ENCODE measurements at regions not wholly inside any gene's neighbourhood (a gene's known extent, or its start where the extent isn't known, plus 50 kb on each side); places are given as distances from the start of the nearest gene placed in this dataset.

DNA sequence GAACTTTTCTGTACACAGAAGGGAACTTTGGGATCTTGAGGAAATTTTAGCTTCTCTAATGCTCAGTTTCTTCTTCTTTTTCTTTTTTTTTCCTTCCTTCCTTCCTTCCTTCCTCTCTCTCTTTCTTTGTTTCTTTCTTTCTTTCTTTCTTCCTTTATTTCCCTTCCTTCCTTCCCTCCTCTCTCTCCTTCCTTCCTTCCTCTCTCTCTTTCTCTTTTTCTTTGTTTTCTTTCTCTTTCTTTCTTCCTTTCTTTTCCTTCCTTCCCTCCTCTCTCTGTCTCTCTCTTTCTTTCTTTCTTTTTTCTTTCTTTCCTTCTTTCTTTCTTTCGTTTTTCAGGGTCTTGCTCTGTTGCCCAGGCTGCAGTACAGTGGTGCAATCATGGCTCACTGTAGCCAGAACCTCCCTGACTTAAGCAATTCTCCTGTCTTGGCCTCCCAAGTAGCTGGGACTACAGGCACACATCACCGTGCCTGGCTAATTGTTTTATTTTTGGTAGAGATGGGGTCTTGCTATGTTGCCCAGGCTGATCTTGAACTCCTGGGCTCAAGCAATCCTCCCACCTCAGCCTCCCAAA is 58.6 kb upstream of the SDK1 start:
- intact Hi-C loops (cut with DNase I; ENCODE audit: low total_unique reads), result no loop called here
- in situ Hi-C loops (cut with MboI; ENCODE audit: low pct_ligation_motif_present in 1 of 4, low pct_unique_long_range_greater_than_20kb in 1 of 4, low sequenced_read_pairs in 3 of 4), result no loop called here
- DNase-seq, result no peak
- no peaks in the 10 kb centered on the region for H3K36me3 ChIP-seq
- no peak overlapping the region for H3K4me3 ChIP-seq
- no peaks in the 10 kb centered on the region for H3K9me3 ChIP-seq
- H3K4me1 ChIP-seq, result no peaks in the 10 kb centered on the region
- no peak for TF ChIP-seq POLR2A (IDR thresholded peaks at IDR 0.05)
- TF ChIP-seq EP300 (IDR thresholded peaks at IDR 0.05; ENCODE audit: low read depth), result no peak
- TF ChIP-seq, protein P1, sequence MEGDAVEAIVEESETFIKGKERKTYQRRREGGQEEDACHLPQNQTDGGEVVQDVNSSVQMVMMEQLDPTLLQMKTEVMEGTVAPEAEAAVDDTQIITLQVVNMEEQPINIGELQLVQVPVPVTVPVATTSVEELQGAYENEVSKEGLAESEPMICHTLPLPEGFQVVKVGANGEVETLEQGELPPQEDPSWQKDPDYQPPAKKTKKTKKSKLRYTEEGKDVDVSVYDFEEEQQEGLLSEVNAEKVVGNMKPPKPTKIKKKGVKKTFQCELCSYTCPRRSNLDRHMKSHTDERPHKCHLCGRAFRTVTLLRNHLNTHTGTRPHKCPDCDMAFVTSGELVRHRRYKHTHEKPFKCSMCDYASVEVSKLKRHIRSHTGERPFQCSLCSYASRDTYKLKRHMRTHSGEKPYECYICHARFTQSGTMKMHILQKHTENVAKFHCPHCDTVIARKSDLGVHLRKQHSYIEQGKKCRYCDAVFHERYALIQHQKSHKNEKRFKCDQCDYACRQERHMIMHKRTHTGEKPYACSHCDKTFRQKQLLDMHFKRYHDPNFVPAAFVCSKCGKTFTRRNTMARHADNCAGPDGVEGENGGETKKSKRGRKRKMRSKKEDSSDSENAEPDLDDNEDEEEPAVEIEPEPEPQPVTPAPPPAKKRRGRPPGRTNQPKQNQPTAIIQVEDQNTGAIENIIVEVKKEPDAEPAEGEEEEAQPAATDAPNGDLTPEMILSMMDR (IDR thresholded peaks at IDR 0.05), result no peak
- TF ChIP-seq POLR2AphosphoS5 (IDR thresholded peaks at IDR 0.05), result no peak
- WGBS, 2 donors (ENCODE audit: low coverage in 1 of 2), result 75 to 83% methylated on average over 1 to 2 of the region's 2 CpGs
- H3K27ac ChIP-seq, result no peak overlapping the region
- H3K27me3 ChIP-seq, result no peaks in the 10 kb centered on the region

DNA sequence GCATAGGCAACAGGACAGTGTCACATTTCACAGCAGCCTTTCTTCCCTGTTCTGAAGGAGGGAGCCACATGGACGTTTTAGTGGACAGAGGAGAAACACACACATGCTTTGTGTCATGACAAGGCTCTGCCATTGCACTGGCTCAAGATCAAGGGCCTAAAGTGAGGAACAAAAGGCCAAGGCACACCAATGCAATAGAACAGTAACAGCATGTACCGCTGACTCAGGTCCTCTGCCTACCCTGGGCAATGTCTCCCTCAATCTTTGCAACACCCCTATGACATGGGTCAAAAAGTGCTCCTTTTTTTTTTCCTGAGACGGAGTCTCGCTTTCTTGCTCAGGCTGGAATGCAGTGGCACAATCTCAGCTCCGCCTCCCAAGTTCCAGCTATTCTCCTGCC is 57.8 kb upstream of the SDK1 start:
- in situ Hi-C loops (cut with MboI; ENCODE audit: low pct_ligation_motif_present in 1 of 4, low pct_unique_long_range_greater_than_20kb in 1 of 4, low sequenced_read_pairs in 3 of 4), result no loop called here

DNA sequence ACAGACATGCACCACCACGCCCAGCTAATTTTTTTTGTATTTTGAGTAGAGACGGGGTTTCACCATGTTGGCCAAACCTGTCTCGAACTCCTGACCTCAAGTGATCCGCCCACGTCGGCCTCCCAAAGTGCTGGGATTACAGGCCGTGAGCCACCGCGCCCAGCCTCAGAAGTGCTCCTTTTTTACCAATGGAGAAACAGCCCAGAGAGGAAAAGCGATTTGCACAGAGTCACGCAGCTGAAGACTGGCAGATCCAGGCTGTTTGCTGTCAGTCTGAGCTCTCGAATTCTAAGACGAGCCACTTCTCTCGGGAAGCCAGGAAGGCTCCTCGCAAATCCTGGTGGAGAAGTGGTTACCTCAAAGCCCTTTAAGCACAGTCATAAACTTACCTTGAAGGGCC is 57.4 kb upstream of the SDK1 start:
- Histone ChIP-seq H3K27ac (no peak overlapping the region), H3K36me3 (no peaks in the 10 kb centered on the region), H3K4me3 (no peak overlapping the region), H3K4me1 (no peaks in the 10 kb centered on the region), H3K27me3 (no peaks in the 10 kb centered on the region), H3K9me3 (no peaks in the 10 kb centered on the region)
- DNase-seq, result no peak
- TF ChIP-seq, protein P1 (IDR thresholded peaks at IDR 0.05), result no peak
- no peak for TF ChIP-seq EP300 (IDR thresholded peaks at IDR 0.05; ENCODE audit: low read depth)
- no peak for TF ChIP-seq POLR2A (IDR thresholded peaks at IDR 0.05)
- no peak for TF ChIP-seq POLR2AphosphoS5 (IDR thresholded peaks at IDR 0.05)
- 76 to 86% methylated on average over 14 to 15 of the region's 15 CpGs for WGBS, 2 donors (ENCODE audit: low coverage in 1 of 2)
- intact Hi-C loops (cut with DNase I; ENCODE audit: low total_unique reads) (no loop called here), in situ Hi-C loops (cut with MboI; ENCODE audit: low pct_ligation_motif_present in 1 of 4, low pct_unique_long_range_greater_than_20kb in 1 of 4, low sequenced_read_pairs in 3 of 4) (no loop called here)

More for the DNA sequence above, 57.8 kb upstream of the SDK1 start:
- Histone ChIP-seq H3K4me3 (no peak overlapping the region), H3K36me3 (no peaks in the 10 kb centered on the region), H3K9me3 (no peaks in the 10 kb centered on the region), H3K27ac (no peak overlapping the region), H3K4me1 (no peaks in the 10 kb centered on the region), H3K27me3 (no peaks in the 10 kb centered on the region)
- TF ChIP-seq, protein P1 (IDR thresholded peaks at IDR 0.05), result no peak
- TF ChIP-seq POLR2AphosphoS5 (IDR thresholded peaks at IDR 0.05), result peak in 1 of 3 donors; percentile 15
- intact Hi-C loops (cut with DNase I; ENCODE audit: low total_unique reads), result no loop called here
- 73 to 81% methylated on average over 4 to 5 of the region's 5 CpGs for WGBS, 2 donors (ENCODE audit: low coverage in 1 of 2)
- DNase-seq, result no peak

DNA sequence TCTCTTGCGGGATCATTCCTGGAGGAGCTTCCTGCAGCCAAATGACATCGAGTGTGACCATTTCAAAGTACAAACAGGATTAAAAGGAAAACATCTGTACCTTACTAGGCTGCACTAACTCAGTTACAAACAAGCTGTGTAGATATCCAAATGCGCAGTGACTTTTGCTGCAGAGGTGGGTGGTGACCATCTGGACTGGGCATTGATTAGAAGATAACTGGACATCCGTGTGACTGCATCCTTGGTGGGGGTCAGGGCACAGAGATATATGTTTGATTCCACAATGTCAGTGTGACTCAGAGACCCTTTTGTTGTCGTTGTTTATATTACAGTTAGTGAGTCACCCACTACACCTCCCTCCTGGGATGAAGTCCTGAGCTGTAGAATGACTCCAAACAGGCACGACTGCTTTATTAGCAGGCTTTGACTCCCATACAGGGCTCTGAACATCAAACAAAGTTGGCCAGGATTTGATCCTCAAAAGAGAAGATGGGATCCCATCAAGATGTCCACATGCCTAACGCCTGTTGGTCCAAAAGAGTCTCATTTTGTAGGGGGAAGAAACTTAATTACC is 56.7 kb upstream of the SDK1 start:
- intact Hi-C loops (cut with DNase I; ENCODE audit: low total_unique reads) (no loop called here), in situ Hi-C loops (cut with MboI; ENCODE audit: low pct_ligation_motif_present in 1 of 4, low pct_unique_long_range_greater_than_20kb in 1 of 4, low sequenced_read_pairs in 3 of 4) (no loop called here)
- no peaks in the 10 kb centered on the region for H3K4me1 ChIP-seq
- 56% methylated on average over 7 of the region's 7 CpGs; no CpG with 5 or more reads in 1 of the 2 donors for WGBS, 2 donors (ENCODE audit: low coverage in 1 of 2)
- no peak overlapping the region for H3K27ac ChIP-seq
- H3K9me3 ChIP-seq, result no peaks in the 10 kb centered on the region
- no peaks in the 10 kb centered on the region for H3K27me3 ChIP-seq
- DNase-seq, result no peak
- TF ChIP-seq, protein P1 (IDR thresholded peaks at IDR 0.05), result no peak
- TF ChIP-seq POLR2A (IDR thresholded peaks at IDR 0.05), result no peak
- no peak for TF ChIP-seq EP300 (IDR thresholded peaks at IDR 0.05; ENCODE audit: low read depth)
- no peak for TF ChIP-seq POLR2AphosphoS5 (IDR thresholded peaks at IDR 0.05)
- no peaks in the 10 kb centered on the region for H3K36me3 ChIP-seq
- H3K4me3 ChIP-seq, result no peak overlapping the region
